ENCODE measurements at regions not wholly inside any gene's neighbourhood (a gene's known extent, or its start where the extent isn't known, plus 50 kb on each side); places are given as distances from the start of the nearest gene placed in this dataset.
"Not testable (repeated sequence)": the region's sequence is repeated elsewhere in the genome, so short reads cannot be mapped to it uniquely, and the experiment has no call there.

- no peak for DNase-seq (ENCODE audit: low spot score)
- intact Hi-C loops (cut with DNase I), result no loop called here
Measured at GRCh38 chr9:25119041-25119440, 559.2 kb downstream of the TUSC1 start.

- DNase-seq (ENCODE audit: low spot score), result no peak
- intact Hi-C loops (cut with DNase I), result no loop called here
Measured at GRCh38 chr9:25117791-25118190, 560.5 kb downstream of the TUSC1 start.

- DNase-seq (ENCODE audit: low spot score); intact Hi-C loops (cut with DNase I): not testable (repeated sequence)
Measured at GRCh38 chr9:25102204-25102603, 556.5 kb upstream of the IZUMO3 start.

GRCh38 chr9:25094518-25094917, 548.8 kb upstream of the IZUMO3 start:
- DNase-seq (ENCODE audit: low spot score), result no peak
- intact Hi-C loops (cut with DNase I), result loop anchor here (10.0 kb wide), 1 partner anchor 910 kb away; no protein-coding TSS in a partner anchor

GRCh38 chr9:25078202-25078601, 532.5 kb upstream of the IZUMO3 start:
- DNase-seq (ENCODE audit: low spot score), result no peak
- intact Hi-C loops (cut with DNase I), result no loop called here

- DNase-seq (ENCODE audit: low spot score), result no peak
- intact Hi-C loops (cut with DNase I), result no loop called here
Measured at GRCh38 chr9:25048098-25048724, 502.5 kb upstream of the IZUMO3 start.

GRCh38 chr9:25045469-25045868, 499.8 kb upstream of the IZUMO3 start:
- DNase-seq (ENCODE audit: low spot score); intact Hi-C loops (cut with DNase I): not testable (repeated sequence)

GRCh38 chr9:25029743-25030142, 484.0 kb upstream of the IZUMO3 start:
- DNase-seq (ENCODE audit: low spot score), result no peak
- intact Hi-C loops (cut with DNase I), result no loop called here

GRCh38 chr9:25025686-25026085, 480.0 kb upstream of the IZUMO3 start:
- intact Hi-C loops (cut with DNase I), result no loop called here
- DNase-seq (ENCODE audit: low spot score), result no peak

- DNase-seq (ENCODE audit: low spot score), result no peak
- intact Hi-C loops (cut with DNase I), result no loop called here
Measured at GRCh38 chr9:25025156-25025555, 479.5 kb upstream of the IZUMO3 start.

- DNase-seq (ENCODE audit: low spot score), result no peak
- intact Hi-C loops (cut with DNase I), result no loop called here
Measured at GRCh38 chr9:25017779-25018178, 472.1 kb upstream of the IZUMO3 start.

GRCh38 chr9:25010027-25010662, 464.4 kb upstream of the IZUMO3 start:
- intact Hi-C loops (cut with DNase I), result no loop called here
- no peak for DNase-seq (ENCODE audit: low spot score)

- DNase-seq (ENCODE audit: low spot score), result no peak
- intact Hi-C loops (cut with DNase I), result no loop called here
Measured at GRCh38 chr9:25003686-25004085, 458.0 kb upstream of the IZUMO3 start.

GRCh38 chr9:24986331-24986730, 440.6 kb upstream of the IZUMO3 start:
- DNase-seq (ENCODE audit: low spot score), result no peak

GRCh38 chr9:24970780-24971179, 425.1 kb upstream of the IZUMO3 start:
- intact Hi-C loops (cut with DNase I); DNase-seq (ENCODE audit: low spot score): not testable (repeated sequence)

More at GRCh38 chr9:24986331-24986730, 440.6 kb upstream of the IZUMO3 start:
- intact Hi-C loops (cut with DNase I), result no loop called here

- no peak for DNase-seq (ENCODE audit: low spot score)
- intact Hi-C loops (cut with DNase I), result no loop called here
Measured at GRCh38 chr9:24961762-24962161, 416.1 kb upstream of the IZUMO3 start.

- no peak for DNase-seq (ENCODE audit: low spot score)
- intact Hi-C loops (cut with DNase I), result no loop called here
Measured at GRCh38 chr9:24953070-24953469, 407.4 kb upstream of the IZUMO3 start.

GRCh38 chr9:24939109-24939850, 393.6 kb upstream of the IZUMO3 start:
- intact Hi-C loops (cut with DNase I), result no loop called here

GRCh38 chr9:24936117-24936516, 390.4 kb upstream of the IZUMO3 start:
- DNase-seq (ENCODE audit: low spot score), result no peak
- intact Hi-C loops (cut with DNase I), result no loop called here

More at GRCh38 chr9:24939109-24939850, 393.6 kb upstream of the IZUMO3 start:
- DNase-seq (ENCODE audit: low spot score), result no peak

- intact Hi-C loops (cut with DNase I), result no loop called here
- no peak for DNase-seq (ENCODE audit: low spot score)
Measured at GRCh38 chr9:24932785-24933184, 387.1 kb upstream of the IZUMO3 start.

GRCh38 chr9:24931894-24932293, 386.2 kb upstream of the IZUMO3 start:
- no peak for DNase-seq (ENCODE audit: low spot score)
- intact Hi-C loops (cut with DNase I), result no loop called here

Data from cardiac septum (tissue), 1 donor.